ENCODE measurements at regions not wholly inside any gene's neighbourhood (a gene's known extent, or its start where the extent isn't known, plus 50 kb on each side); places are given as distances from the start of the nearest gene placed in this dataset.

DNA sequence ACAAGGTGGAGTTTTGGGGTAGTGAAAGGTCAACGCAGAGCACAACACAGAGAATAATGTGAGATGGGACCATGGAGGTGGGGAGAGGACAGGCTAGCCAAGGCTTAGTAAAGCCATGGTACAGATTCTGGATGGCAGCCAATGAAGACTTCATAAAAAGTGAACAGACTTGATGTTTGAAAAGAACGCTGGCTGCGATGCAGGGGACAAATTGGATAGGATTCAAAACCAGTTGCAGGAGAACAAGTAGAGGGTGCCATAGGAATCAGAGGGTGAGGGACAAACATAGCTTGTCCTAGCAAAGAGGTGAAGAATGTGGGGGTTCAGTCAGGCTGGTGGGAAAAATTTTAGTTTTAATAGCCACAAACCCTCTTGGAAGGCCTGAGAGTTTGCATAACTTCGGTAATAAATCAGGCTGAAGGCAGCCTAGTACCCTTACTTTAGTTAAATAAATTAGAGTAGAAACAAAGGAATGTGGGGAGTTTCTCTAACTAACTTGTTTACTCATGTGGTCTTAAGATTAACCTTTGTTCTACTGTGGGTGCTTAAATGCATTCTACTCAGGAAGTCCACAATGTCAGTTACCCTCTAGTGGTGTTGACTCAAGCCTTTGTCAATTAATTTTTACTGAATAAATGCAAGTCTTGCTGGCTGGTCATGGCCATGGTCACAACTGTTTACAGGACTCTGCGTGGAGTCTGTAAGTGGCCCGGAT lies 216.4 kb downstream of the C6orf118 start:
- TF ChIP-seq, protein P1, sequence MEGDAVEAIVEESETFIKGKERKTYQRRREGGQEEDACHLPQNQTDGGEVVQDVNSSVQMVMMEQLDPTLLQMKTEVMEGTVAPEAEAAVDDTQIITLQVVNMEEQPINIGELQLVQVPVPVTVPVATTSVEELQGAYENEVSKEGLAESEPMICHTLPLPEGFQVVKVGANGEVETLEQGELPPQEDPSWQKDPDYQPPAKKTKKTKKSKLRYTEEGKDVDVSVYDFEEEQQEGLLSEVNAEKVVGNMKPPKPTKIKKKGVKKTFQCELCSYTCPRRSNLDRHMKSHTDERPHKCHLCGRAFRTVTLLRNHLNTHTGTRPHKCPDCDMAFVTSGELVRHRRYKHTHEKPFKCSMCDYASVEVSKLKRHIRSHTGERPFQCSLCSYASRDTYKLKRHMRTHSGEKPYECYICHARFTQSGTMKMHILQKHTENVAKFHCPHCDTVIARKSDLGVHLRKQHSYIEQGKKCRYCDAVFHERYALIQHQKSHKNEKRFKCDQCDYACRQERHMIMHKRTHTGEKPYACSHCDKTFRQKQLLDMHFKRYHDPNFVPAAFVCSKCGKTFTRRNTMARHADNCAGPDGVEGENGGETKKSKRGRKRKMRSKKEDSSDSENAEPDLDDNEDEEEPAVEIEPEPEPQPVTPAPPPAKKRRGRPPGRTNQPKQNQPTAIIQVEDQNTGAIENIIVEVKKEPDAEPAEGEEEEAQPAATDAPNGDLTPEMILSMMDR (IDR thresholded peaks at IDR 0.05) = no peak
- no peak for TF ChIP-seq EP300 (IDR thresholded peaks at IDR 0.05)

Measured in tibial nerve (tissue), 4 donors.